ENCODE measurements at regions not wholly inside any gene's neighbourhood (a gene's known extent, or its start where the extent isn't known, plus 50 kb on each side); places are given as distances from the start of the nearest gene placed in this dataset.

GRCh38 chr12:59007620-59008019 lies 87.3 kb upstream of the LRIG3 start:
- TF ChIP-seq CTCF (IDR thresholded peaks at IDR 0.05): no peak
- intact Hi-C loops (cut with DNase I): no loop called here
- ATAC-seq (no peak), DNase-seq (no peak), FAIRE-seq (no peak)
- H3K27ac ChIP-seq: no peak overlapping the region
- H3K4me1 ChIP-seq: no peaks in the 10 kb centered on the region
- H3K27me3 ChIP-seq: no peaks in the 10 kb centered on the region
- no peaks in the 10 kb centered on the region for H3K9me3 ChIP-seq
- no peak overlapping the region for H3K4me3 ChIP-seq
- 77 to 88% methylated on average over 3 of the region's 3 CpGs for WGBS, 2 donors
- H3K36me3 ChIP-seq: no peaks in the 10 kb centered on the region

DNA sequence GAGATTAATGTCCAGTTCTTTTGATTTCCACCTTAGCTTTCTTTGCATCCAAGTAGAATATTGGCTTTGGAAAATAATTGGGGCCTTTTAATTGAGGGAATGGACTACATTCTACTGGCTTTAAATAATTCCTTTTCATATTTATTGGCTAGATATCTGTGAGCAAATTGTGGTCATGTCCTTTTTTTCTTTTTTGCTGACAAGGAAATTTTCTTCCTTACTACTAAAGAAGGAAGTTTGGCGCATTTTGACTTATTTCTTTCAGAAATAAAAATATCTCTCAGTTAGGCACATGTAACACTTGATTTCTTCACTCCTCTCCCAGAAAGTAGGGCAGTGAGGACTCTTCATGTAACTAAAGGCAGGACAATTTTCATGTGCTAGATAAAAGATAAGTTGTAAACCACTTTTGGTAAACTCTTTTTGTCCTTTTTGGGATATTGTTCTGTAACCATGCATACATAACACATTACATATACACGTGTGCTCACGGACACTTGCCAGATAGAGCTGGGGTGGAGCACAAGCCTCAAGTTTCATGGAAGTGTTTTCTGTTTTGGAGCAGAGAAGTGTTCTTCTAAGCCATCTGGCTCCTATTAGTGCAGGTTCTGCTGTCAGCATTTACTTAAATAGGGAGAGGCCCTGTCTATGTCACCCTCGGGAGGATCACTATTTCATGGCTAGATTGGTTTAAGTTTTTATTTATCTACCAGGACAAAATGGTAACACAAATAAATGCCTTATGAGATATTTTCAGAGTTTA lies 85.1 kb upstream of the LRIG3 start:
- intact Hi-C loops (cut with DNase I): no loop called here

DNA sequence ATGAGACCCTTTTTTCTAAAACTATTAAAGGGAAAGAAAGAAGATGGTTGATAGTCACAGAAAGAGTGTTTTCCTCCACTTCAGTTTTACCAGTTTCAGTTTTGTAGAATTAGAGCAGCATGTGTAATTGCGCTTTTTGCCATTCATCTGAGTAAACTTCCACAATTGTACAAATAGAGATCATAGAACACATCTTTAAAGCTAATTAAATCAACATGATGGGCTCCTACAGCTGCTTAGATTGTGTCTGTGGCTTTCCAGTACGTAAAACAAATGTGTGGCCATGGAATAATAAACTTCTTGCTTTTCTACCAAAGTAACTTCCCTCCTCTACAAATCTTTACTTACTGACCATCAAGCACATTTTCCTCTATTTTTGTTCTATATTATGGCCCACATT lies 84.2 kb upstream of the LRIG3 start:
- intact Hi-C loops (cut with DNase I): no loop called here
- H3K4me3 ChIP-seq: no peak overlapping the region
- no peaks in the 10 kb centered on the region for H3K9me3 ChIP-seq
- no peaks in the 10 kb centered on the region for H3K4me1 ChIP-seq
- DNase-seq (no peak), ATAC-seq (no peak), FAIRE-seq (no peak)
- WGBS, 2 donors: 90 to 93% methylated on average over 2 of the region's 2 CpGs
- no peaks in the 10 kb centered on the region for H3K36me3 ChIP-seq
- TF ChIP-seq CTCF (IDR thresholded peaks at IDR 0.05): no peak
- H3K27me3 ChIP-seq: no peaks in the 10 kb centered on the region
- no peak overlapping the region for H3K27ac ChIP-seq

More for the DNA sequence above, 85.1 kb upstream of the LRIG3 start:
- 82 to 88% methylated on average over 4 of the region's 4 CpGs for WGBS, 2 donors
- H3K4me1 ChIP-seq: no peaks in the 10 kb centered on the region
- H3K4me3 ChIP-seq: no peak overlapping the region
- H3K27ac ChIP-seq: no peak overlapping the region
- no peak for ATAC-seq
- H3K36me3 ChIP-seq: no peaks in the 10 kb centered on the region
- no peak for FAIRE-seq
- no peak for DNase-seq
- H3K27me3 ChIP-seq: no peaks in the 10 kb centered on the region
- H3K9me3 ChIP-seq: no peaks in the 10 kb centered on the region
- TF ChIP-seq CTCF (IDR thresholded peaks at IDR 0.05): no peak

- H3K27me3 ChIP-seq: no peaks in the 10 kb centered on the region
- DNase-seq (no peak), ATAC-seq (no peak), FAIRE-seq (no peak)
- H3K4me1 ChIP-seq: no peaks in the 10 kb centered on the region
- WGBS, 2 donors: 94 to 98% methylated on average over 3 of the region's 3 CpGs
- no peak for TF ChIP-seq CTCF (IDR thresholded peaks at IDR 0.05)
- intact Hi-C loops (cut with DNase I): no loop called here
- no peak overlapping the region for H3K4me3 ChIP-seq
- H3K27ac ChIP-seq: no peak overlapping the region
- H3K36me3 ChIP-seq: no peaks in the 10 kb centered on the region
- H3K9me3 ChIP-seq: no peaks in the 10 kb centered on the region
These were observed 75.5 kb upstream of the LRIG3 start for GRCh38 chr12:58995666-58996363.

Data from pancreas (tissue), 10 donors.